ENCODE measurements at regions not wholly inside any gene's neighbourhood (a gene's known extent, or its start where the extent isn't known, plus 50 kb on each side); places are given as distances from the start of the nearest gene placed in this dataset.

DNA sequence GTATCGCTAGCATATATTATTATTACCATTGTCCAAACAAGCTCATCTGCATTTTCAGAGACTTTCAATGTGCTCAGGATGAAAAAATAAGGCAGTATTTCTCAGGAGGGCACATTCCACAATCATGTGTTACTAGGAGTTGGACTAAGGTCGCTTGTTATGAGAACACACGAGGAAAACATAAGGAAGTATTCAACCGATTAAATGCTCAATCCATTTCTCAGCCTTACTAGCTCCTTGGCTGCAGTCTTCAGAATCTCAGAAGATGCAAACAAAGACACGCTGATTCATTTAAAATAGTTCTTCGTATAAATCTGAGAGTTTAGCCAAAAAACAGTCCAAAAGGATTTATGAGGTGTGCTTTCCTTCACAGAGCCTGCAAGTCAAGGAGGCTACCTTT lies 82.0 kb upstream of the JAK1 start:
- TF ChIP-seq POLR2A (IDR thresholded peaks at IDR 0.05; ENCODE audit: low read depth, low read length) (no peak), TAF1 (IDR thresholded peaks at IDR 0.05; ENCODE audit: low read depth, low read length) (no peak), SPI1 (IDR thresholded peaks at IDR 0.05; ENCODE audit: low read depth, low read length) (no peak), POLR2AphosphoS5 (IDR thresholded peaks at IDR 0.05; ENCODE audit: low read depth, low read length) (no peak), PAX5 (IDR thresholded peaks at IDR 0.05; ENCODE audit: insufficient read depth, low read length, severe bottlenecking) (no peak), POU2F2 (IDR thresholded peaks at IDR 0.05; ENCODE audit: low read depth, low read length) (no peak)
